HepG2 (cell line): ENCODE measurements at regions not wholly inside any gene's neighbourhood (a gene's known extent, or its start where the extent isn't known, plus 50 kb on each side); places are given as distances from the start of the nearest gene placed in this dataset.

Experiments
- ATAC-seq: fragments of 200-7000 bp; cut with Tn5 transposase; 3 replicates; pipeline ENCODE4 v1.9.1; 2020; ENCODE audit warnings: mild to moderate bottlenecking, moderate library complexity
- BruUV-seq: library from RNA; stranded (reverse); fragments of 400-500 nt; replicated peaks from 2 replicates; lab custom pipeline; 2021; lab: Mats Ljungman, UMichigan
- CTCF ChIA-PET: fragments of 300-600 bp; formaldehyde crosslinking; extraction: SDS; loops from one replicate; lab custom pipeline; 2021; ENCODE audit warnings: low total read pairs, inconsistent platforms, low intra/inter-chr PET ratio; lab: Yijun Ruan, JAX
- POLR2A ChIA-PET: fragments of 350-600 bp; sonication (Branson Sonifier 250); formaldehyde crosslinking; loops from one replicate; lab custom pipeline; 2020; ENCODE audit warnings: antibody characterized with exemption, inconsistent platforms; lab: Yijun Ruan, JAX
- DNase-seq: peaks from one replicate; pipeline ENCODE4 v3.0.0-alpha.2; 2015; ENCODE audit warnings: low spot score
- FAIRE-seq: peaks from 3 replicates; lab custom pipeline; 2011; peaks lifted over from hg19 to GRCh38; lab: Jason Lieb, UNC
- H2AFZ ChIP-seq: one replicate; pipeline ENCODE4 v1.6.1; 2011; ENCODE audit warnings: low read length, inconsistent platforms
- H3K27ac ChIP-seq: fragments of 300-600 bp; 3 replicates; pipeline ENCODE4 v1.8.0; 2011; ENCODE audit warnings: mixed run types, mild to moderate bottlenecking, mixed read lengths, low read length, inconsistent platforms; ENCODE audit not compliant: insufficient read depth; ENCODE audit errors: extremely low read length
- H3K27me3 ChIP-seq, 2 experiments: fragments of 200-600 bp in 1 of 2; 2 replicates in 1 of 2; 3 replicates in 1 of 2; pipeline versions ENCODE4 v1.6.0 to v1.8.0; 2011; ENCODE audit warnings: low read length in 2 of 2, mild to moderate bottlenecking in 2 of 2, moderate library complexity in 2 of 2, inconsistent platforms in 1 of 2; ENCODE audit not compliant: insufficient read depth in 2 of 2, control insufficient read depth in 1 of 2
- H3K36me3 ChIP-seq, 2 experiments: fragments of 200-600 bp in 1 of 2; replicated peaks in 1 of 2; 2 replicates in 1 of 2; 3 replicates in 1 of 2; pipeline versions ENCODE4 v1.5.1 to v1.8.0; 2011; ENCODE audit warnings: low read length in 2 of 2, inconsistent platforms in 1 of 2; ENCODE audit not compliant: insufficient read depth in 2 of 2, control insufficient read depth in 1 of 2
- H3K4me1 ChIP-seq: 2 replicates; pipeline ENCODE4 v1.5.1; 2012; ENCODE audit warnings: low read length, inconsistent platforms; ENCODE audit not compliant: insufficient read depth
- H3K4me2 ChIP-seq: 2 replicates; pipeline ENCODE4 v1.6.0; 2011; ENCODE audit warnings: low read depth, low read length, inconsistent platforms
- H3K4me3 ChIP-seq, 3 experiments: fragments of 200-600 bp in 1 of 3; sonication (generic), shearing (Covaris generic) in 1 of 3; replicated peaks in 1 of 3; 2 replicates each; pipeline ENCODE4 v1.5.1; 2011 to 2016; ENCODE audit warnings: low read length in 3 of 3, inconsistent platforms in 2 of 3, low read depth in 2 of 3, mild to moderate bottlenecking in 2 of 3, control low read depth in 1 of 3, mixed read lengths in 1 of 3; ENCODE audit not compliant: insufficient read depth in 1 of 3
- H3K79me2 ChIP-seq: one replicate; pipeline ENCODE4 v1.6.1; 2011; ENCODE audit warnings: low read length, inconsistent platforms; ENCODE audit not compliant: insufficient read depth
- H3K9ac ChIP-seq: 2 replicates; pipeline ENCODE4 v1.6.0; 2011; ENCODE audit warnings: mild to moderate bottlenecking, low read depth, low read length, inconsistent platforms; ENCODE audit not compliant: insufficient read depth
- H3K9me3 ChIP-seq: 2 replicates; pipeline ENCODE4 v1.5.1; 2012; ENCODE audit warnings: mild to moderate bottlenecking, low read length
- H4K20me1 ChIP-seq: 2 replicates; pipeline ENCODE4 v1.6.0; 2011; ENCODE audit warnings: inconsistent platforms, mild to moderate bottlenecking, low read length, moderate library complexity; ENCODE audit not compliant: insufficient read depth
- CC2D1A ChIP-seq: sonication (generic); formaldehyde crosslinking; IDR thresholded peaks from 2 replicates; pipeline ENCODE4 v1.8.1; 2023; ENCODE audit warnings: mild to moderate bottlenecking, missing genetic modification reagents
- HNRNPH1 ChIP-seq: fragments of 200-400 bp; formaldehyde crosslinking; optimal IDR thresholded peaks from 2 replicates; pipeline ENCODE3; 2017; ENCODE audit warnings: mild to moderate bottlenecking, low read depth, low read length
- ZNF792 ChIP-seq: IDR thresholded peaks from 2 replicates; pipeline ENCODE4 v1.6.1; 2016
- WGBS: methylation state at CpG from one replicate; pipeline ENCODE4 v1.1.6; 2017; ENCODE audit warnings: low lambda C conversion rate; 5-methylcytosine and 5-hydroxymethylcytosine counted together
- in situ Hi-C: cut with HindIII; loops from 2 replicates; pipeline ENCODE4 v1.10.0; 2017; ENCODE audit warnings: low pct_unique_long_range_greater_than_20kb; ENCODE audit not compliant: extremely low pct_ligation_motif_present
- intact Hi-C: fragments of 100-400 bp; cut with micrococcal nuclease; formaldehyde crosslinking; loops from one replicate; pipeline ENCODE4 v1.10.0; 2022; ENCODE audit not compliant: unreplicated experiment
- TF ChIP-seq, protein P1 (sequence below), 2 experiments: fragments of 450-650 bp in 1 of 2; sonication (generic) in 1 of 2; formaldehyde crosslinking in 1 of 2; IDR thresholded peaks; 2 replicates each; pipeline versions ENCODE4 v1.6.1 to v1.8.0; 2016 to 2022; ENCODE audit warnings: antibody characterized with exemption in 1 of 2, mild to moderate bottlenecking in 1 of 2, missing genetic modification reagents in 1 of 2

DNA sequence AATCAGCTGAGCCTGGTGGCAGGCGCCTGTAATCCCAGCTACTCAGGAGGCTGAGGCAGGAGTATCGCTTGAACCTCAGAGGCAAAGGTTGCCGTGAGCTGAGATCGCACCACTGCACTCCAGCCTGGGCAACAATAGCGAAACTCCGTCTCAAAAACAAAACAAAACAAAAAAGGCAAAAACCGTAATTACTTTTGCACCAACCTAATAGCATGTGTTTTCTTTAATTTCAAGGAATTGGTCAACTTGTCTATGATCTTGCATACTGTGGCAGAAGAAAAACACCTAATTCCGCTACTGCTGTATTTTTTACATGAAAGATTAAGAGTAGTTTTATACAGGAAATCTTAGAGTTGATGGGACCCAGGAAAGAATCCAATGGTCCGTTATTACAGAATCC, 241.2 kb downstream of the COL4A1 start:
- BruUV-seq: no TSS peak
- H3K36me3 ChIP-seq: no peaks in the 10 kb centered on the region
- POLR2A ChIA-PET: no interaction called here
- H3K79me2 ChIP-seq: no peaks in the 10 kb centered on the region
- H3K27me3 ChIP-seq: no peaks in the 10 kb centered on the region
- ATAC-seq (no peak), DNase-seq (no peak), FAIRE-seq (no peak)
- H3K4me2 ChIP-seq: no peak overlapping the region
- H3K9me3 ChIP-seq: no peaks in the 10 kb centered on the region
- TF ChIP-seq HNRNPH1 (no peak), CC2D1A (CRISPR knock-in tag) (no peak), ZNF792 (CRISPR knock-in tag) (no peak)
- TF ChIP-seq, protein P1, sequence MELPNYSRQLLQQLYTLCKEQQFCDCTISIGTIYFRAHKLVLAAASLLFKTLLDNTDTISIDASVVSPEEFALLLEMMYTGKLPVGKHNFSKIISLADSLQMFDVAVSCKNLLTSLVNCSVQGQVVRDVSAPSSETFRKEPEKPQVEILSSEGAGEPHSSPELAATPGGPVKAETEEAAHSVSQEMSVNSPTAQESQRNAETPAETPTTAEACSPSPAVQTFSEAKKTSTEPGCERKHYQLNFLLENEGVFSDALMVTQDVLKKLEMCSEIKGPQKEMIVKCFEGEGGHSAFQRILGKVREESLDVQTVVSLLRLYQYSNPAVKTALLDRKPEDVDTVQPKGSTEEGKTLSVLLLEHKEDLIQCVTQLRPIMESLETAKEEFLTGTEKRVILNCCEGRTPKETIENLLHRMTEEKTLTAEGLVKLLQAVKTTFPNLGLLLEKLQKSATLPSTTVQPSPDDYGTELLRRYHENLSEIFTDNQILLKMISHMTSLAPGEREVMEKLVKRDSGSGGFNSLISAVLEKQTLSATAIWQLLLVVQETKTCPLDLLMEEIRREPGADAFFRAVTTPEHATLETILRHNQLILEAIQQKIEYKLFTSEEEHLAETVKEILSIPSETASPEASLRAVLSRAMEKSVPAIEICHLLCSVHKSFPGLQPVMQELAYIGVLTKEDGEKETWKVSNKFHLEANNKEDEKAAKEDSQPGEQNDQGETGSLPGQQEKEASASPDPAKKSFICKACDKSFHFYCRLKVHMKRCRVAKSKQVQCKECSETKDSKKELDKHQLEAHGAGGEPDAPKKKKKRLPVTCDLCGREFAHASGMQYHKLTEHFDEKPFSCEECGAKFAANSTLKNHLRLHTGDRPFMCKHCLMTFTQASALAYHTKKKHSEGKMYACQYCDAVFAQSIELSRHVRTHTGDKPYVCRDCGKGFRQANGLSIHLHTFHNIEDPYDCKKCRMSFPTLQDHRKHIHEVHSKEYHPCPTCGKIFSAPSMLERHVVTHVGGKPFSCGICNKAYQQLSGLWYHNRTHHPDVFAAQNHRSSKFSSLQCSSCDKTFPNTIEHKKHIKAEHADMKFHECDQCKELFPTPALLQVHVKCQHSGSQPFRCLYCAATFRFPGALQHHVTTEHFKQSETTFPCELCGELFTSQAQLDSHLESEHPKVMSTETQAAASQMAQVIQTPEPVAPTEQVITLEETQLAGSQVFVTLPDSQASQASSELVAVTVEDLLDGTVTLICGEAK (IDR thresholded peaks at IDR 0.05): peak; percentile 71
- TF ChIP-seq, protein P1 (CRISPR knock-in tag; IDR thresholded peaks at IDR 0.05): no peak
- H3K4me3 ChIP-seq: no peak overlapping the region
- intact Hi-C loops: no loop called here
- no peak overlapping the region for H3K9ac ChIP-seq
- no peaks in the 10 kb centered on the region for H4K20me1 ChIP-seq
- no peak overlapping the region for H3K27ac ChIP-seq
- WGBS: 39% methylated on average over 9 of the region's 9 CpGs
- in situ Hi-C loops: no loop called here
- no peaks in the 10 kb centered on the region for H3K4me1 ChIP-seq
- CTCF ChIA-PET: no interaction called here
- no peak overlapping the region for H2AFZ ChIP-seq
